Ishikawa (cell line): ENCODE measurements at regions not wholly inside any gene's neighbourhood (a gene's known extent, or its start where the extent isn't known, plus 50 kb on each side); places are given as distances from the start of the nearest gene placed in this dataset.

ENCODE experiments used
- CEBPB ChIP-seq: IDR thresholded peaks from 2 replicates; pipeline ENCODE4 v1.6.1; 2012
- CREB1 ChIP-seq: IDR thresholded peaks from 2 replicates; pipeline ENCODE4 v1.6.1; 2012; ENCODE audit warnings: low read depth
- EGR1 ChIP-seq: IDR thresholded peaks from 2 replicates; pipeline ENCODE4 v1.6.1; 2012
- EP300 ChIP-seq: IDR thresholded peaks from 2 replicates; pipeline ENCODE4 v1.6.1; 2012; ENCODE audit warnings: borderline replicate concordance
- FOXM1 ChIP-seq: IDR thresholded peaks from 2 replicates; pipeline ENCODE4 v1.6.1; 2012; ENCODE audit warnings: low read depth, borderline replicate concordance
- MAX ChIP-seq: IDR thresholded peaks from 2 replicates; pipeline ENCODE4 v1.6.1; 2012
- NFIC ChIP-seq: IDR thresholded peaks from 2 replicates; pipeline ENCODE4 v1.6.1; 2012
- RAD21 ChIP-seq: IDR thresholded peaks from 2 replicates; pipeline ENCODE4 v1.6.1; 2012; ENCODE audit warnings: low read depth
- REST ChIP-seq: IDR thresholded peaks from 2 replicates; pipeline ENCODE4 v1.6.1; 2012; ENCODE audit warnings: low read depth, mild to moderate bottlenecking
- TAF1 ChIP-seq: IDR thresholded peaks from 2 replicates; pipeline ENCODE4 v1.6.1; 2012; ENCODE audit warnings: low read depth, mild to moderate bottlenecking
- TCF12 ChIP-seq: IDR thresholded peaks from 2 replicates; pipeline ENCODE4 v1.6.1; 2012; ENCODE audit warnings: low read depth
- TEAD4 ChIP-seq: IDR thresholded peaks from 2 replicates; pipeline ENCODE4 v1.6.1; 2012
- USF1 ChIP-seq: IDR thresholded peaks from 2 replicates; pipeline ENCODE4 v1.6.1; 2012
- YY1 ChIP-seq: IDR thresholded peaks from 2 replicates; pipeline ENCODE4 v1.6.1; 2012; ENCODE audit warnings: low read depth
- ZBTB7A ChIP-seq: IDR thresholded peaks from 2 replicates; pipeline ENCODE4 v1.6.1; 2012; ENCODE audit warnings: low read depth

GRCh38 chr22:34036931-34037330 lies 116.7 kb upstream of the LARGE1 start:
- peak; percentile 65 for TF ChIP-seq REST
- no peak for TF ChIP-seq ZBTB7A

GRCh38 chr22:34038801-34039555 lies 118.7 kb upstream of the LARGE1 start:
- TF ChIP-seq YY1, result no peak
- TF ChIP-seq ZBTB7A, result no peak
- no peak for TF ChIP-seq REST

- TF ChIP-seq TAF1 (no peak), REST (no peak), RAD21 (no peak), USF1 (no peak), YY1 (no peak), TCF12 (no peak), EGR1 (no peak), MAX (no peak), TEAD4 (no peak), NFIC (no peak), EP300 (no peak), FOXM1 (no peak), CREB1 (no peak)
These were observed 125.0 kb upstream of the LARGE1 start for GRCh38 chr22:34045311-34045710.

GRCh38 chr22:34055525-34056200 lies 135.4 kb upstream of the LARGE1 start:
- no peak for TF ChIP-seq ZBTB7A
- no peak for TF ChIP-seq CEBPB
- no peak for TF ChIP-seq USF1
- no peak for TF ChIP-seq MAX
- no peak for TF ChIP-seq EGR1
- TF ChIP-seq EP300, result no peak
- no peak for TF ChIP-seq NFIC
- no peak for TF ChIP-seq RAD21
- TF ChIP-seq TCF12, result no peak
- no peak for TF ChIP-seq REST
- TF ChIP-seq FOXM1, result no peak
- no peak for TF ChIP-seq TEAD4
- no peak for TF ChIP-seq YY1
- no peak for TF ChIP-seq CREB1
- TF ChIP-seq TAF1, result no peak
